ENCODE measurements at regions not wholly inside any gene's neighbourhood (a gene's known extent, or its start where the extent isn't known, plus 50 kb on each side); places are given as distances from the start of the nearest gene placed in this dataset.

DNA sequence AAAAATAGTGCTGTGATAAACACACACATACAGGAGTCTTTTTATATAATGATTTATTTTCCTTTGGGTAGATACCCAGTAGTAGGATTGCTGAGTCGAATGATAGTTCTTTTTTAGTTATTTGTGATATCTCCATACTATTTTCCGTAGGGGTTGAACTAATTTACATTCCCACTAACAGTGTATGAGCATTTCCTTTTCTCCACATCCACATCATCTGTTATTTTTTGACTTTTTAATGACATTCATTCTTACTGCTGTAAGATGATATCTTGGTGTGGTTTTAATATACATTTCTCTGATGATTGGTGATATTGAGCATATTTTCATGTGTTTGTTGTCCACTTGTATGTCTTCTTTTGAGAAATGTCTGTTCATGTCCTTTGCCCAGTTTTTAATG, 78.3 kb downstream of the NIBAN1 start:
- H2BK15ac ChIP-seq (ENCODE audit: low read length): no peak overlapping the region
- peaks cover 0 to 5% (median 2%) of the 10 kb centered on the region in 4 experiments; a peak in 2 of 7 replicates for H3K4me1 ChIP-seq (replicated peaks in 1 of 4; ENCODE audit: control insufficient read depth in 3 of 4, insufficient read depth in 4 of 4, low read length in 3 of 4)
- no peaks in the 10 kb centered on the region for H4K20me1 ChIP-seq (replicated peaks in 1 of 2; ENCODE audit: control insufficient read depth in 1 of 2, insufficient read depth in 2 of 2, low read length in 2 of 2)
- no peak overlapping the region for H3K14ac ChIP-seq (ENCODE audit: insufficient read length)
- H3K9me3 ChIP-seq (ENCODE audit: insufficient read depth in 2 of 2, low read depth in 1 of 2, low read length in 1 of 2): no peaks in the 10 kb centered on the region
- FAIRE-seq: no peak
- no peak overlapping the region for H3K56ac ChIP-seq (replicated peaks; ENCODE audit: insufficient read length, low read depth, low read length)
- POLR2A ChIA-PET (ENCODE audit: partially characterized antibody): no interaction called here
- no peak overlapping the region for H3K4ac ChIP-seq (replicated peaks; ENCODE audit: insufficient read length, low read depth, low read length)
- no peak overlapping the region for H2BK20ac ChIP-seq (ENCODE audit: low read length)
- H3K27me3 ChIP-seq (replicated peaks in 1 of 4; ENCODE audit: control insufficient read depth in 3 of 4, extremely low read depth in 1 of 4, insufficient read depth in 3 of 4, low read length in 3 of 4): no peaks in the 10 kb centered on the region
- no peaks in the 10 kb centered on the region for H3K79me1 ChIP-seq (ENCODE audit: low read depth, low read length)
- 90% methylated on average over 2 of the region's 2 CpGs; no CpG with 5 or more reads in 1 of the 2 experiments for WGBS, 2 experiments (ENCODE audit: extremely low coverage in 1 of 2, insufficient coverage in 1 of 2, insufficient read length in 1 of 2, insufficient replicate concordance in 2 of 2, low coverage in 1 of 2, low lambda C conversion rate in 2 of 2, missing lambda C conversion rate in 1 of 2)
- H3K4me2 ChIP-seq (ENCODE audit: insufficient read depth in 1 of 2, low read depth in 2 of 2, low read length in 2 of 2): no peak overlapping the region
- H3K23ac ChIP-seq (ENCODE audit: insufficient read length): no peak overlapping the region
- no peak overlapping the region for H4K91ac ChIP-seq (replicated peaks; ENCODE audit: insufficient read length, low read length)
- DNase-seq (ENCODE audit: low read depth in 1 of 2, low spot score in 2 of 2): no peak
- no peaks in the 10 kb centered on the region for H3K79me2 ChIP-seq (ENCODE audit: control insufficient read depth in 1 of 2, insufficient read depth in 2 of 2, low read length in 2 of 2)
- H3K27ac ChIP-seq (ENCODE audit: low read depth, low read length): no peak overlapping the region
- H3K18ac ChIP-seq (ENCODE audit: extremely low read depth, low read length): no peak overlapping the region
- TF ChIP-seq NRF1 (IDR thresholded peaks at IDR 0.05; ENCODE audit: low read depth, low read length) (no peak), CHD1 (IDR thresholded peaks at IDR 0.05; ENCODE audit: low read depth, low read length) (no peak), HDAC2 (IDR thresholded peaks at IDR 0.05; ENCODE audit: borderline replicate concordance in 1 of 2, low read depth in 2 of 2, low read length in 2 of 2) (no peak), ASH2L (IDR thresholded peaks at IDR 0.05; ENCODE audit: low read length) (no peak), TCF12 (IDR thresholded peaks at IDR 0.05; ENCODE audit: low read depth, low read length) (no peak)
- no peak overlapping the region for H2AK5ac ChIP-seq (ENCODE audit: low read depth, low read length)
- H2BK120ac ChIP-seq (replicated peaks; ENCODE audit: low read depth, low read length): no peak overlapping the region
- no peak overlapping the region for H4K5ac ChIP-seq (ENCODE audit: insufficient read length, low read depth, low read length)
- no peak overlapping the region for H3K9ac ChIP-seq (replicated peaks in 1 of 4; ENCODE audit: extremely low read depth in 1 of 4, low read depth in 3 of 4, low read length in 3 of 4)
- H2BK5ac ChIP-seq (ENCODE audit: low read depth, low read length): no peak overlapping the region
- H4K8ac ChIP-seq (ENCODE audit: extremely low read depth, insufficient read depth, low read length): no peak overlapping the region
- CTCF ChIA-PET (ENCODE audit: partially characterized antibody): interaction anchor here (1.5 kb wide), 1 partner anchor 91 kb away, joined by 4 read pairs; no protein-coding TSS in a partner anchor
- H3K4me3 ChIP-seq (ENCODE audit: extremely low read depth in 1 of 4, insufficient read depth in 2 of 4, low read depth in 3 of 4, low read length in 4 of 4): no peak overlapping the region
- no peak overlapping the region for H2BK12ac ChIP-seq (ENCODE audit: low read depth, low read length)
- H3K36me3 ChIP-seq (ENCODE audit: control insufficient read depth in 2 of 4, insufficient read depth in 4 of 4, low read length in 3 of 4): no peaks in the 10 kb centered on the region; a peak in 1 of 8 replicates
- H3K23me2 ChIP-seq (ENCODE audit: low read depth, low read length): no peaks in the 10 kb centered on the region; the same call in 1 of the 2 replicates
- H2AFZ ChIP-seq (ENCODE audit: low read length): no peak overlapping the region
